Parathyroid adenoma (tissue), 2 donors: ENCODE measurements at regions not wholly inside any gene's neighbourhood (a gene's known extent, or its start where the extent isn't known, plus 50 kb on each side); places are given as distances from the start of the nearest gene placed in this dataset.
A peak's percentile ranks its signal among the peaks of the same experiment; 100 is the strongest.

Source experiments
- H2AFZ ChIP-seq: fragments of 300-600 bp; sonication (generic); one replicate; pipeline ENCODE4 v1.7.0; 2017; ENCODE audit warnings: antibody characterized with exemption, mild to moderate bottlenecking
- H3K27ac ChIP-seq: fragments of 300-600 bp; sonication (generic); one replicate; pipeline ENCODE4 v1.7.0; 2017
- H3K27me3 ChIP-seq: fragments of 300-600 bp; sonication (generic); one replicate; pipeline ENCODE4 v1.7.0; 2017; ENCODE audit warnings: low read length; ENCODE audit not compliant: control insufficient read depth, insufficient read depth
- H3K36me3 ChIP-seq: fragments of 300-600 bp; sonication (generic); one replicate; pipeline ENCODE4 v1.7.0; 2017; ENCODE audit warnings: low read length; ENCODE audit not compliant: control insufficient read depth, insufficient read depth
- H3K4me1 ChIP-seq: fragments of 300-600 bp; sonication (generic); one replicate; pipeline ENCODE4 v1.7.0; 2017; ENCODE audit warnings: control low read depth
- H3K4me2 ChIP-seq: fragments of 300-600 bp; sonication (generic); one replicate; pipeline ENCODE4 v1.7.0; 2017; ENCODE audit warnings: low read length
- H3K4me3 ChIP-seq: fragments of 300-600 bp; sonication (generic); one replicate; pipeline ENCODE4 v1.7.0; 2017; ENCODE audit warnings: low read depth, low read length
- H3K79me2 ChIP-seq: fragments of 300-600 bp; sonication (generic); one replicate; pipeline ENCODE4 v1.7.0; 2017; ENCODE audit warnings: control low read depth
- H3K9ac ChIP-seq: fragments of 300-600 bp; sonication (generic); one replicate; pipeline ENCODE4 v1.7.0; 2017; ENCODE audit warnings: mild to moderate bottlenecking
- H3K9me3 ChIP-seq: fragments of 300-600 bp; sonication (generic); one replicate; pipeline ENCODE4 v1.7.0; 2017; ENCODE audit warnings: low read length; ENCODE audit not compliant: control insufficient read depth
- CTCF ChIP-seq: fragments of 300-600 bp; sonication (generic); IDR thresholded peaks from one replicate; pipeline ENCODE4 v1.7.0; 2017; ENCODE audit warnings: antibody characterized with exemption, mild to moderate bottlenecking
- donor health status: primary hyperparathyroidism.

DNA sequence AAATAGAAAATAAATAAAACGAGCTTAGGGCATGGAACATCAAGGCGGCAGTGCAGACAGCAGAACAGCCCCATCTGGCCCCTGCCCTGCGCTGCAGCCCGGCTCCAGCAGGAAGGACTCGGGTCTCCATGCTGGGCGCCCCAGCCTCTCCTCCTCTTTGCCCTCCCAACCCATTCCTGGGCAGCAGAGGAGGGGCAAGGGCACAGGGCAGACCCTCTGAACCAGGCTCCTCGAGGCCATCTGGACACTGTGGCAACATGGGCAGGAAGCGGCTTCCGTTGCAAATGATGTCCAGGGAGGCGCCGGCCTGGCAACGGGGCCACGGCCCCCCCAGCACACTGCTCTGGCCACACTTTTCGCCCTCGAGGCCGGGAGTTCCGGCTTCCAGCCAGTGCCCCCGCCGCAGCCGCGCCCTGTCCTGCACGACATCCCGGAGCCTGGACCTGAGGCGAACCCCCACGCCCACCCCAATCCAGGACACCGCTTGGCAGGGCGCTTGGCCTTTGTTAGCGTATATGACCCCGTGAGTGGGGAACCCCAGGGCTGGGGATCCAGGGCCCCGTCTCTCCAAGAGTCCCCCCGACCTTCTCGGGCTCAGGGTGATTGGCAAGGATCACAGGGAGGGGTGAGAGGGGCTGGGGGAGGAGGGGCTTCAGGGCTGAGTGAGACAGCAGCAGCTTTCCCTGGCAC is 192.1 kb downstream of the IGLL1 start:
- Histone ChIP-seq H3K9me3 (no peaks in the 10 kb centered on the region), H3K79me2 (no peaks in the 10 kb centered on the region), H3K9ac (no peak overlapping the region), H3K4me1 (no peaks in the 10 kb centered on the region), H3K4me3 (no peak overlapping the region), H2AFZ (no peak overlapping the region), H3K4me2 (no peak overlapping the region), H3K27me3 (no peaks in the 10 kb centered on the region), H3K36me3 (no peaks in the 10 kb centered on the region), H3K27ac (no peak overlapping the region)
- TF ChIP-seq CTCF: no peak

DNA sequence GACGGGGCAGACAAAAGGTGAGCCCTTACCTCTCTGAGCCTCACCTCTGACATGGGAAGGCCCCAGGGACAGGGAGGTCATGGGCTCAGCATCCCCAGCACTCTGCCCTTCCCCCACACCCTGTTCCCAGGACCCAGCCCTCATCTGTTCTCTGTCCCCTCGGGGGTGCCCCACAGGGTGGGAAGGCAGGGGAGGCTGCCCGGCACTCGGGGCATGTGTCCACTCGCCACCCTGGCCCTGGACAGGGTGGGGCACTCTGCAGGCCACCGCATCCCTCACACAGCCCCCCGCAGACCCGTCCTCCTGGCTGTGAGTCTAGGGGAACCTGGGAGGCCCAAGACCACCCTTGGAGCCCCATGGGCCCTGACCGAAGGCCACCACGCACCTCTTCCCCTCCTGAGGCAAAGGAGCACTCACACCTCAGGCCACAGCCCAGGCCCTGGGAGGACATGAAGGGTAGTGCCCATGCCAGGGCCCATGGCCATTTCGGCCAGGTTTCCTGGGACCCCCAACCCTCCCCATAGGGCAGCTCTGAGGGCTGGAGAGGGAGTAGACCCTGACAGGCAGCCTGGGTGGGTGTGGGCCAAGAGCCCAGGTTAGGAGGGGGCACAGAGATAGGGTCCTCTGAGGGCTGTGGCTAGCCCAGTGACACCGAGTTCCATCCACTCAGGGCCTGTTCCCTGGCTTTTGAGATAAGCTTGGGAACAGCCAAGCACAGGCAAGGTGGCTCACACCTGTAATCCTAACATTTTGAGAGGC is 193.1 kb downstream of the IGLL1 start:
- Histone ChIP-seq H3K9me3 (no peaks in the 10 kb centered on the region), H3K4me1 (no peaks in the 10 kb centered on the region), H3K4me3 (no peak overlapping the region), H3K79me2 (no peaks in the 10 kb centered on the region), H3K36me3 (no peaks in the 10 kb centered on the region), H3K4me2 (no peak overlapping the region), H3K27ac (no peak overlapping the region), H2AFZ (no peak overlapping the region), H3K9ac (no peak overlapping the region), H3K27me3 (no peaks in the 10 kb centered on the region)
- no peak for TF ChIP-seq CTCF

GRCh38 chr22:23385678-23386631 is 194.1 kb downstream of the IGLL1 start:
- H3K9me3 ChIP-seq: no peaks in the 10 kb centered on the region
- H3K4me3 ChIP-seq: no peak overlapping the region
- H3K79me2 ChIP-seq: no peaks in the 10 kb centered on the region
- H3K4me1 ChIP-seq: no peaks in the 10 kb centered on the region
- no peaks in the 10 kb centered on the region for H3K27me3 ChIP-seq
- H2AFZ ChIP-seq: no peak overlapping the region
- H3K36me3 ChIP-seq: no peaks in the 10 kb centered on the region
- peak; percentile 91 for TF ChIP-seq CTCF
- H3K4me2 ChIP-seq: no peak overlapping the region
- no peak overlapping the region for H3K27ac ChIP-seq
- no peak overlapping the region for H3K9ac ChIP-seq

DNA sequence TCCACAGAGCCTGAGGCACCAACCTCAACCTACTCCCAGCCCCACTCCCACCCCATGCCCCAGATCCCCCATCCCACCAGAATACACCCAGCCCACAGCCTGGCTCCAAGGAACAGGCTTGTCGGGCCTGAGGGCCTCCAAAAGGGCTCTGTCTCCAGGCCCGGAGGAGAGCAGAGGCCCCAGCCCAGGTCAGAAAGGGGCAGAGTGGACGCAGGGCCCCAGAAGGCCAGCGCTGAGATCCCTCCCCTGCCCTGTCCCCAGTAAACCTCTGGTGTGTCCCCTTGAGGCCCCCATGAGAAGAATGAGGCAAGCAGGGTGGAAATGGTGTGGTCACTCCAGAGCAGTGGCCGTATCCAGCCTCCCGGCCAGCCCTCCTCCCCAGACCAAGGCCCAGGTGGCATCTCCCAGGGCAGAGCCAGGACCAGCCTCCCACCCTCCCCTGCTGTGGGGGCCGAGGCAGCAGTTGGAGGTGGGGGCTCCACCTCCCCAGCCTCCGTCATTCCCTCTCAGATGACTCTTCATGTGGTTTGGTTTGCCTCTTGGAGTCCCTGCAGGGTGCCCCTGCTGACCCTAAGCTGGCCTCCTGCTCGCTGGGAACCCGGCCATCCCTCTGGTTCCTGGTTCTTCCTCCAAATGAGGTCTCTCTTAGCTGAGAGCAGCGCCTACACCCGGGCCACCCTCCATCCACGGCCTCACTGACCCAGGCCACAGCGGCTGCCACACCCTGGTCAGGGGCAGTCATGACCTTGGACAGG is 195.0 kb downstream of the IGLL1 start:
- Histone ChIP-seq H3K9me3 (no peaks in the 10 kb centered on the region), H3K4me1 (no peaks in the 10 kb centered on the region), H2AFZ (no peak overlapping the region), H3K27ac (no peak overlapping the region), H3K36me3 (no peaks in the 10 kb centered on the region), H3K4me3 (no peak overlapping the region), H3K4me2 (no peak overlapping the region), H3K9ac (no peak overlapping the region), H3K79me2 (no peaks in the 10 kb centered on the region), H3K27me3 (no peaks in the 10 kb centered on the region)
- TF ChIP-seq CTCF: no peak
